DOHH2 (cell line): ENCODE measurements at regions not wholly inside any gene's neighbourhood (a gene's known extent, or its start where the extent isn't known, plus 50 kb on each side); places are given as distances from the start of the nearest gene placed in this dataset.

Experiments
- H3F3A ChIP-seq: fragments of 200-600 bp; sonication (generic), shearing (Covaris generic); 2 replicates; pipeline ENCODE4 v1.6.0; 2016; ENCODE audit warnings: antibody characterized with exemption, mild to moderate bottlenecking; ENCODE audit not compliant: control insufficient read depth, insufficient read depth
- H3K27ac ChIP-seq: fragments of 200-600 bp; sonication (generic); 2 replicates; pipeline ENCODE4 v1.5.1; 2014; ENCODE audit warnings: low read depth, mild to moderate bottlenecking, low read length, moderate library complexity
- H3K27me3 ChIP-seq: fragments of 200-600 bp; sonication (generic); 2 replicates; pipeline ENCODE4 v1.6.1; 2014; ENCODE audit warnings: mild to moderate bottlenecking, low read length, mixed read lengths; ENCODE audit not compliant: control insufficient read depth
- H3K36me3 ChIP-seq: fragments of 200-600 bp; sonication (generic); 2 replicates; pipeline ENCODE4 v1.6.1; 2014; ENCODE audit warnings: mild to moderate bottlenecking, low read length, moderate library complexity, mixed read lengths; ENCODE audit not compliant: control insufficient read depth
- H3K4me1 ChIP-seq: fragments of 200-600 bp; sonication (generic); 2 replicates; pipeline ENCODE4 v1.6.1; 2014; ENCODE audit warnings: mild to moderate bottlenecking, low read length, mixed read lengths; ENCODE audit not compliant: control insufficient read depth
- H3K4me2 ChIP-seq: fragments of 200-600 bp; sonication (generic); 2 replicates; pipeline ENCODE4 v1.6.0; 2014; ENCODE audit warnings: mild to moderate bottlenecking, low read length, moderate library complexity
- H3K4me3 ChIP-seq: fragments of 200-600 bp; sonication (generic); 2 replicates; pipeline ENCODE4 v1.5.1; 2014; ENCODE audit warnings: mild to moderate bottlenecking, low read length, mixed read lengths
- H3K79me2 ChIP-seq: fragments of 200-600 bp; sonication (generic); 2 replicates; pipeline ENCODE4 v1.6.1; 2014; ENCODE audit warnings: mild to moderate bottlenecking, low read length, mixed read lengths; ENCODE audit not compliant: control insufficient read depth
- H3K9me2 ChIP-seq: fragments of 200-600 bp; sonication (generic); replicated peaks from 2 replicates; pipeline ENCODE4 v1.6.1; 2014; ENCODE audit warnings: mild to moderate bottlenecking, low read length, mixed read lengths; ENCODE audit not compliant: control insufficient read depth
- H3K9me3 ChIP-seq: fragments of 200-600 bp; sonication (generic); 2 replicates; pipeline ENCODE4 v1.6.1; 2014; ENCODE audit warnings: antibody characterized with exemption, low read length, mixed read lengths; ENCODE audit not compliant: control insufficient read depth, insufficient read depth
- H4K20me1 ChIP-seq: fragments of 200-600 bp; sonication (generic); 2 replicates; pipeline ENCODE4 v1.6.0; 2014; ENCODE audit warnings: low read depth, mild to moderate bottlenecking, antibody characterized with exemption, low read length, moderate library complexity; ENCODE audit not compliant: control insufficient read depth, insufficient read depth
- EZH2phosphoT487 ChIP-seq: fragments of 200-600 bp; sonication (generic); IDR thresholded peaks from 2 replicates; pipeline ENCODE4 v1.6.1; 2017; ENCODE audit warnings: borderline replicate concordance, mild to moderate bottlenecking, antibody characterized with exemption, low read length, moderate library complexity, mixed read lengths
- TF ChIP-seq, protein P1 (sequence below): fragments of 200-600 bp; sonication (generic); IDR thresholded peaks from one replicate; pipeline ENCODE4 v1.5.1; 2014; ENCODE audit warnings: antibody characterized with exemption, mild to moderate bottlenecking, low read depth, low read length; ENCODE audit not compliant: poor library complexity, severe bottlenecking

DNA sequence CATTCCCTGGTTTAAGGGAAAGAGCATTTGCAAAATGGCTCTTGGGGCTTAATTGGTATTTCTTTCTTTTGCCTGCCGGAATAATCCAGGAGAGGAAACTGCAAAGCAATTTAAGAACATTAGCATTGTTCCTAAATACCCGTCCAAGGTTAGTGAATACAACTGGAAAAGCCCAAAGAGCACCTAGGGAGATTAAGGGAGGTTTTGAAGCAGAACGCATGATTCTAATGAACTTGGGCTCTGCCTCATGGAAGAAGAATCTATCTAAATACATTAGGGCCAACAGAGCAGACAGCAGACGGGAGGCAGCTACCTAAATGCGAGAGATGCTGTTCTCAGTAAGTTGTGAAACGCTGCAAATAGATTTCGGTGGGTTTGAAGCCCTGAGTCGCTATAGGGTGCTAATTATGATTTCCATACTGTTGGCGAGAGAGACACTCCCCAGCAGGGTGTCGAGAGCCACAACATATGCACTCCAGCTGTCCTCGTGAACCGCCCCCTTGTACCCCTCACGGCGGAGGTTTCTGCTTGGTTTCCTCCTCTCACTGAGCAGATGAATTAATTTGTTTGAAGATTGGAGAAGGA lies 326.7 kb upstream of the CAMK1G start:
- H3K4me3 ChIP-seq, result no peak overlapping the region
- no peaks in the 10 kb centered on the region for H3K27me3 ChIP-seq
- H3K9me3 ChIP-seq, result no peaks in the 10 kb centered on the region
- no peaks in the 10 kb centered on the region for H3K4me1 ChIP-seq
- TF ChIP-seq, protein P1, sequence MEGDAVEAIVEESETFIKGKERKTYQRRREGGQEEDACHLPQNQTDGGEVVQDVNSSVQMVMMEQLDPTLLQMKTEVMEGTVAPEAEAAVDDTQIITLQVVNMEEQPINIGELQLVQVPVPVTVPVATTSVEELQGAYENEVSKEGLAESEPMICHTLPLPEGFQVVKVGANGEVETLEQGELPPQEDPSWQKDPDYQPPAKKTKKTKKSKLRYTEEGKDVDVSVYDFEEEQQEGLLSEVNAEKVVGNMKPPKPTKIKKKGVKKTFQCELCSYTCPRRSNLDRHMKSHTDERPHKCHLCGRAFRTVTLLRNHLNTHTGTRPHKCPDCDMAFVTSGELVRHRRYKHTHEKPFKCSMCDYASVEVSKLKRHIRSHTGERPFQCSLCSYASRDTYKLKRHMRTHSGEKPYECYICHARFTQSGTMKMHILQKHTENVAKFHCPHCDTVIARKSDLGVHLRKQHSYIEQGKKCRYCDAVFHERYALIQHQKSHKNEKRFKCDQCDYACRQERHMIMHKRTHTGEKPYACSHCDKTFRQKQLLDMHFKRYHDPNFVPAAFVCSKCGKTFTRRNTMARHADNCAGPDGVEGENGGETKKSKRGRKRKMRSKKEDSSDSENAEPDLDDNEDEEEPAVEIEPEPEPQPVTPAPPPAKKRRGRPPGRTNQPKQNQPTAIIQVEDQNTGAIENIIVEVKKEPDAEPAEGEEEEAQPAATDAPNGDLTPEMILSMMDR, result no peak
- TF ChIP-seq EZH2phosphoT487, result no peak
- H3K9me2 ChIP-seq, result no peaks in the 10 kb centered on the region
- H3F3A ChIP-seq, result no peaks in the 10 kb centered on the region
- H3K27ac ChIP-seq, result no peak overlapping the region
- H4K20me1 ChIP-seq, result no peaks in the 10 kb centered on the region
- no peaks in the 10 kb centered on the region for H3K36me3 ChIP-seq
- H3K79me2 ChIP-seq, result no peaks in the 10 kb centered on the region
- H3K4me2 ChIP-seq, result no peak overlapping the region

DNA sequence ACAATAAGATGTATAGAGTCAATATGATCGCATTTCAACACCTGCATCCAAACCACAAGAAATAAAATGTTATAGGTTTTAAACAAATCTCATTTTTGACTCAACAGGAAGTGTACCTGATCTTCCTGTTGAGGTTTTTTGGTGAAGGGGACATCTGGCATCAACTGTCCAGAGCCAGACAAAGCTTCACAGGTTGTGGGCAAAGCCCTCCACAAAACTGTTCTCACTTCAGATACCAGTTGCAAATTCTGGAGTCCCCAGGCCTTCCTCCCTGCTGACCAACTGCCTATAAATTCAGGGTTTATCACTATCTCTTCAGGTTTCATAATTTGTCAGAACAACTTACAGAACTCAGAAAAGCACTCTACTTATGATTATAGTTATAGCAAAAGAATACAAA lies 326.1 kb upstream of the CAMK1G start:
- Histone ChIP-seq H3K79me2 (no peaks in the 10 kb centered on the region), H3K9me3 (no peaks in the 10 kb centered on the region), H3K27ac (no peak overlapping the region), H4K20me1 (no peaks in the 10 kb centered on the region), H3F3A (no peaks in the 10 kb centered on the region), H3K4me1 (no peaks in the 10 kb centered on the region), H3K4me2 (no peak overlapping the region), H3K27me3 (no peaks in the 10 kb centered on the region), H3K36me3 (no peaks in the 10 kb centered on the region), H3K4me3 (no peak overlapping the region), H3K9me2 (no peaks in the 10 kb centered on the region)
- TF ChIP-seq EZH2phosphoT487, result no peak
- TF ChIP-seq, protein P1, result no peak

DNA sequence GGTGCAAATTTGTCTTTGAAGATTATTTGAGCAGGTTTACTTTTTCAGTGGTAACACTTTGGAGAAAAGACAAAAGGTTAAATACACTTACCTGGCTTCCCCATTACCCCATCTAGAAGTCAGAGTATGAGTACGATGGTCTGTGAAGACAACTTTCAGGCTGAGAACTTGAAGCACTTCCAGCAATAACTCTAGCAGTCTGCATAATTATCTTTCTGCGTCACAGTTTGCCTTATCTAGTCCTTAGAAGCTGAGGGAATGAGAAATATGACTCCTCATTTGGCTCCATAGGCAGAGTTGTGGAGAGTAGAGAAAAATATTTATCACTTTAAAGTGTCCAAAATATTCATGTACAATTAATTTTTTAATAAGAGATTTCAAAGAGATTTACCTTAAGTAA lies 323.4 kb upstream of the CAMK1G start:
- Histone ChIP-seq H3K27me3 (no peaks in the 10 kb centered on the region), H3K4me1 (no peaks in the 10 kb centered on the region), H3K4me2 (no peak overlapping the region), H4K20me1 (no peaks in the 10 kb centered on the region), H3K79me2 (no peaks in the 10 kb centered on the region), H3K4me3 (no peak overlapping the region), H3K9me3 (no peaks in the 10 kb centered on the region), H3K36me3 (no peaks in the 10 kb centered on the region), H3K27ac (no peak overlapping the region), H3K9me2 (no peaks in the 10 kb centered on the region), H3F3A (no peaks in the 10 kb centered on the region)
- TF ChIP-seq, protein P1, result no peak
- no peak for TF ChIP-seq EZH2phosphoT487
